ENCODE measurements at regions not wholly inside any gene's neighbourhood (a gene's known extent, or its start where the extent isn't known, plus 50 kb on each side); places are given as distances from the start of the nearest gene placed in this dataset.

GRCh38 chr17:13943909-13944308, 125.4 kb upstream of the COX10 start:
- H3K4me3 ChIP-seq (ENCODE audit: low read depth, low read length), result no peak overlapping the region
- TF ChIP-seq CTCF (IDR thresholded peaks at IDR 0.05; ENCODE audit: low read depth, low read length, missing control alignments), result no peak
- DNase-seq (ENCODE audit: low read depth), result no peak

- no peak overlapping the region for H3K4me3 ChIP-seq (ENCODE audit: low read depth, low read length)
- TF ChIP-seq CTCF (IDR thresholded peaks at IDR 0.05; ENCODE audit: low read depth, low read length, missing control alignments), result no peak
- DNase-seq (ENCODE audit: low read depth), result no peak
These were observed 121.8 kb upstream of the COX10 start for GRCh38 chr17:13947499-13947898.

GRCh38 chr17:13952009-13952750, 117.1 kb upstream of the COX10 start:
- H3K4me3 ChIP-seq (ENCODE audit: low read depth, low read length), result no peak overlapping the region
- no peak for TF ChIP-seq CTCF (IDR thresholded peaks at IDR 0.05; ENCODE audit: low read depth, low read length, missing control alignments)
- no peak for DNase-seq (ENCODE audit: low read depth)

GRCh38 chr17:13953841-13954240, 115.5 kb upstream of the COX10 start:
- H3K4me3 ChIP-seq (ENCODE audit: low read depth, low read length), result no peak overlapping the region
- no peak for DNase-seq (ENCODE audit: low read depth)
- TF ChIP-seq CTCF (IDR thresholded peaks at IDR 0.05; ENCODE audit: low read depth, low read length, missing control alignments), result no peak

GRCh38 chr17:13957636-13958035, 111.7 kb upstream of the COX10 start:
- no peak for DNase-seq (ENCODE audit: low read depth)
- no peak for TF ChIP-seq CTCF (IDR thresholded peaks at IDR 0.05; ENCODE audit: low read depth, low read length, missing control alignments)
- H3K4me3 ChIP-seq (ENCODE audit: low read depth, low read length), result no peak overlapping the region

- TF ChIP-seq CTCF (IDR thresholded peaks at IDR 0.05; ENCODE audit: low read depth, low read length, missing control alignments), result no peak
- no peak overlapping the region for H3K4me3 ChIP-seq (ENCODE audit: low read depth, low read length)
These were observed 110.5 kb upstream of the COX10 start for GRCh38 chr17:13958773-13959172.

GRCh38 chr17:13961265-13961664, 108.0 kb upstream of the COX10 start:
- TF ChIP-seq CTCF (IDR thresholded peaks at IDR 0.05; ENCODE audit: low read depth, low read length, missing control alignments), result no peak
- no peak for DNase-seq (ENCODE audit: low read depth)
- no peak overlapping the region for H3K4me3 ChIP-seq (ENCODE audit: low read depth, low read length)

More at GRCh38 chr17:13958773-13959172, 110.5 kb upstream of the COX10 start:
- DNase-seq (ENCODE audit: low read depth), result no peak
